ENCODE measurements at regions not wholly inside any gene's neighbourhood (a gene's known extent, or its start where the extent isn't known, plus 50 kb on each side); places are given as distances from the start of the nearest gene placed in this dataset.

DNA sequence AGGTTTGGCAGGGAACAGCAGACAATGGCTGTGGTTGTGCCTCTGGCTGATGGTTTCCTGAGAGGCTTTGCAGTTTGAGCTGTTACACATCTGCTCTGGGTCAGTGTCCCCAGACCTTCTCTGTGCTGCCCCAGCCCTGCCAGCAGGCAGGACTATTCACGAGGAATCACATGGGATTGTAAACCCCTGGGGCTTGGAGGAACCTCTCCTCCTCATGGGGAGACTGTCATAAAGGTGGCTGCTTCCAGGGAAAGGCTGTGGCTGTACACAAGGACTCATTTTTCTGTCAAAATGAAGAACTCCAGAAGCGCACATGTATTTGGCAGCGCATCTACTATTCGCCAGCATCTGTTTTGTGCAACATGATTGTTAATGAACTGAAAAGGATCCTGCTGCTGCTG lies 142.6 kb upstream of the CYP1B1 start:
- peaks cover 25% of the 10 kb centered on the region for H3K27me3 Mint-ChIP-seq
- H3K4me3 Mint-ChIP-seq, result no peak overlapping the region
- H3K27ac Mint-ChIP-seq, result no peak overlapping the region
- peaks cover 7% of the 10 kb centered on the region for H3K9me3 Mint-ChIP-seq
- DNase-seq, result no peak
- no peaks in the 10 kb centered on the region for H3K36me3 Mint-ChIP-seq (ENCODE audit: low read depth)
- POLR2A ChIA-PET, result no interaction called here
- H3K4me1 Mint-ChIP-seq, result peaks cover 36% of the 10 kb centered on the region
- CTCF ChIA-PET, result interaction anchor here (1.4 kb wide), 1 partner anchor 56 kb away, joined by 3 read pairs; no protein-coding TSS in a partner anchor

DNA sequence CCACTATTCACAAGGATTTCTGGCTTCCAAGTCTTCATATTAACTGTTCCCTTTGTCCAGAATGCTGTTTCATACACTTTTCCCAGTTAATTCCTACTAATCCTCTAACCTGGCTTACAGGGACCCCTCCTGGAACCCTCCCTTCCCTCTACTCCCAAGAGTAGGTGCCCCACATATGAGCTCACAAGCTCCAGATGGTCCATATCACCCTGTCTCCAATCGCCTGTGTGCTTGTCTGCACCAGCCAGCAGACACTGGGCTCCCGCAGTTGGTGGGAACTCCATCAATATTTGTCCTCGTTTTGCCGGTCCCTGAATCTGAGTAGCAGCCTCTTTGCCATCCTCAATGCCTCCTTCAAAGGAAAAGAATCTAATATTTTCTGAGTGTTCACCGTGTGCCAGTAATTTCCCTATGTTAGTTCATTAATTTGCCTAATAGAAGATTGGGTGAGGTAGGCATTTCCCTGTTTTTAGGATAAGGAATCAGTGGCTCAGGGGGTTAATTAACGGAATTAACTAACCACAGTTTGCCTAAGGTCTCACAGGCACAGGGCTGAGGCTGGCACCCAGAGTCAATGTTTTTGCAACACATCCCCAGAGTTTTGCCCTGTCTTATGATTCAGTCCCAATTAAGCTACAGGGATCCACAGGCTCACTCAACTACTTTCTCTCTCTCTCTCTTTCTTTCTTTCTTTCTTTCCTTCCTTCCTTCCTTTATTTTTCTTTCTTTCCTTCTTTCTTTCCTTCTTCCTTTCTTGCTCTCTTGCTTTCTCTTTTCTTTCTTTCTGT lies 141.6 kb upstream of the CYP1B1 start:
- Mint-ChIP-seq H3K27me3 (peaks cover 16% of the 10 kb centered on the region), H3K4me1 (peaks cover 42% of the 10 kb centered on the region), H3K9me3 (peaks cover 7% of the 10 kb centered on the region), H3K4me3 (no peak overlapping the region), H3K27ac (no peak overlapping the region), H3K36me3 (ENCODE audit: low read depth) (no peaks in the 10 kb centered on the region)
- CTCF ChIA-PET, result interaction anchor here (1.4 kb wide), 1 partner anchor 57 kb away, joined by 3 read pairs; no protein-coding TSS in a partner anchor
- POLR2A ChIA-PET, result no interaction called here
- DNase-seq, result no peak

DNA sequence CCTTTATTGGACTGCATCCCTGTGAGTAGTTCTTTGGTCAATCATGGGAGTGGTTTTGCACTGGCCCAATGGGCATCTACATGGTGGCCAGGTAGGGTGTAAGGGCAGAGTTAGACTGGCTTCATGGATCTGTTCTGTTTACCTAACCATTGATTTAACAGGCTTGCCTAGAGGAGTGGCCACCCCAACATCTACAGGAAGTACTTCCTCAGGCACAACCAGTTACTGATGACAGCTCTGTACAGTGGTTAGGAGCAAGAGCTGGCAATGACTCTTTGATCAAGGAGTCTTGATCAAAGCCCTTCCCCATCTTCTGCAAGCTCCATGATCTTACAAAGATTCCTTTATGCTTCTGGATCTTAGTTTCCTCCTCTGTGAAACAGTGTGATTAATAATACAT lies 140.9 kb upstream of the CYP1B1 start:
- H3K4me1 Mint-ChIP-seq, result peaks cover 43% of the 10 kb centered on the region
- no peak overlapping the region for H3K27ac Mint-ChIP-seq
- no peak for DNase-seq
- ChIA-PET POLR2A (no interaction called here), CTCF (no interaction called here)
- peaks cover 7% of the 10 kb centered on the region for H3K9me3 Mint-ChIP-seq
- H3K27me3 Mint-ChIP-seq, result peaks cover 16% of the 10 kb centered on the region
- H3K36me3 Mint-ChIP-seq (ENCODE audit: low read depth), result no peaks in the 10 kb centered on the region
- H3K4me3 Mint-ChIP-seq, result no peak overlapping the region

DNA sequence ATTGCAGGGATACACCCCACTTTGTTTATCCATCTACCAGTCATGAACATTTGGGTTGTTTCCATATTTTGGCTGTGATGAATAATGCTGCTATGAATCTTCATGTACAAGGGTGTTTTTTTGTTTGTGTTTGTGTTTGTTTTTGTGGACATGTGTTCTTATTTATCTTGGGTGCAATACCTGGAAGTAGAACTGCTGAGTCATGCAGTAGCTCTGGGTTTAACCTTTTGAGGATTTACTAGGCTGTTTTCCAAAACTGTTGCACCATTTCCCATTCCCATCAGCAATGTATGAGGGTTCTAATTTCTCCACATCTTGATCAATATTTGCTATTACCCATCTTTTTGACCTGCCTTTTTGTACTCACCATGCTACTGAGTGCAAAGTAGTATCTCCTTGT lies 140.0 kb upstream of the CYP1B1 start:
- Mint-ChIP-seq H3K9me3 (peaks cover 6% of the 10 kb centered on the region), H3K27me3 (peaks cover 19% of the 10 kb centered on the region), H3K4me1 (peaks cover 43% of the 10 kb centered on the region), H3K27ac (no peak overlapping the region), H3K4me3 (no peak overlapping the region), H3K36me3 (ENCODE audit: low read depth) (no peaks in the 10 kb centered on the region)
- DNase-seq, result no peak
- CTCF ChIA-PET, result interaction anchor here (0.7 kb wide), 1 partner anchor 58 kb away, joined by 3 read pairs; no protein-coding TSS in a partner anchor
- POLR2A ChIA-PET, result no interaction called here

DNA sequence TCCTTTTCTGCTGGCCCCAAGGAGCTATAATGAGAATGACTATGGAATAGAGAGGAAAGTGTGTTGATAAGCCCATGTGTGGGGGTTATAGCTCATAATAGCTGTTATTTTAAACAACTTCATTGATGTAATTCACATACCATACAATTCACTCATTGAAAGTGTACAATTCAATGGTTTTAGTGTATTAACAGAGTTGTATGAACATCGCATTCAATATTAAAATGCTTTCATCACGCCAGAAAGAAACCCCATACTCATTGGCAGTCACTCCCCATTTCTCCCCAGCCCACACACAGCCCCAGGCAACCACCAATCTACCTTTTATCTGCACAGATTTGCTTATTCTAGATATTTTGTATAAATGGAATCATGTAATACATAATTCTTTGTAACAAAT lies 139.6 kb upstream of the CYP1B1 start:
- ChIA-PET POLR2A (no interaction called here), CTCF (interaction anchor here (0.7 kb wide), 1 partner anchor 59 kb away, joined by 3 read pairs; no protein-coding TSS in a partner anchor)
- Mint-ChIP-seq H3K4me1 (peaks cover 43% of the 10 kb centered on the region), H3K9me3 (peaks cover 5% of the 10 kb centered on the region), H3K36me3 (ENCODE audit: low read depth) (no peaks in the 10 kb centered on the region), H3K27ac (no peak overlapping the region), H3K4me3 (no peak overlapping the region), H3K27me3 (peaks cover 19% of the 10 kb centered on the region)
- no peak for DNase-seq

DNA sequence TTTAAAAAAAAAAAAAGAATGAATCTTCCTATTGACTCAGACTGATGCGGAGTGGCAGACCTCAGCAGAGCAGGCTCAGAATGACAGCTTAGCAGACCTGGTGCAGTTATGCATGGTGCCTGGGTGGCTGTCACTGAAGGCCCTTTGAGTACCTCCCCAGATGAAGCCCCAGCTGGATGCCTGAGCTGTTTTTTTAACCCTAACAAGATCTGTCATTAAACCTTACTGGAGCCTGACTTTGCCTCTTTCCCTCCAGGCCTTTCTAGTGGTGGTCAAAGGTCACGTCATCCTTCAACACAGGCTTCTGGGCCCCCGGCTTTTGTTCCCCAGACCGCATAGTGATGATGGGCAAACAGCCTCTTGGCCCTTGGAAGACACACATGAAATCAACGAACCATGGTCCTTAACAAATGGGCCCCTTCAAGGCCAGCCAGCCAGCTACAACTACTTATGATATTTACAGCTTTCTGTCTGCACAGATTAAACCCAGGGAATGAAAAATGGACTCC lies 138.3 kb upstream of the CYP1B1 start:
- H3K27ac Mint-ChIP-seq, result peak overlapping the region; percentile 83
- ChIA-PET CTCF (interaction anchor here (0.7 to 1.1 kb wide), 2 partner anchors 60 to 137 kb away, joined by 3 read pairs; no protein-coding TSS in a partner anchor), POLR2A (interaction anchor here (1.0 kb wide), 1 partner anchor 537 kb away, joined by 4 read pairs; the partner anchor contains the start of gene SRSF7)
- H3K4me3 Mint-ChIP-seq, result no peak overlapping the region
- H3K27me3 Mint-ChIP-seq, result peaks cover 19% of the 10 kb centered on the region
- peaks cover 2% of the 10 kb centered on the region for H3K9me3 Mint-ChIP-seq
- H3K4me1 Mint-ChIP-seq, result peaks cover 43% of the 10 kb centered on the region
- peak; percentile 45 for DNase-seq
- H3K36me3 Mint-ChIP-seq (ENCODE audit: low read depth), result no peaks in the 10 kb centered on the region

DNA sequence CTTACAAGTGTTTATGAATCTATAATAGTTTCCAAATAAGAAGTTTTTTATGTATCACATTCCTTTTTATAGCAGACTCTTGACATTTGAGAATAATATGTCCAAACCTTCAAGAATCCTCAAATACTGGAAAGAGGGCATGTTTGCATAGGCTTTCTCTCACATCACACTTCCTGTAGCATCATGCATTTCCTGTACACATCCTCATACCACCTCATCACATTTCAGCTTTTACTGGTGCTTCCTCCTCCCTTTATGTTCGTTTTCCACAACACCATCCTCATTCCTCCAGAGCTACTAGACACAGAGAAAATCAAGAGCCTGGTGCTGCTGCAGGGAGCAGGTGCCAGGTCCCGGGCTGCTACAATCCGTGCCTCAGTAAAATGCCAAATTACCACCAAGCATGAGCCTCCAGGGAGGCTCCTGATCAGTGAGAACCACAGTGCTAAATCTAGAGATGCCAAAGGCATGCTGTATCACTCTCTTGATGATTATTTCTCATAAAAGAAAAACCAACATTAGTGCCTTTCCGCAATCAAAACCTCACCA lies 137.7 kb upstream of the CYP1B1 start:
- Mint-ChIP-seq H3K4me3 (no peak overlapping the region), H3K4me1 (peaks cover 43% of the 10 kb centered on the region), H3K36me3 (ENCODE audit: low read depth) (no peaks in the 10 kb centered on the region), H3K27ac (peak overlapping the region; percentile 83), H3K27me3 (peaks cover 15% of the 10 kb centered on the region), H3K9me3 (no peaks in the 10 kb centered on the region)
- CTCF ChIA-PET, result interaction anchor here (0.7 to 1.1 kb wide), 2 partner anchors 61 to 137 kb away, joined by 3 read pairs; no protein-coding TSS in a partner anchor
- POLR2A ChIA-PET, result interaction anchor here (1.0 kb wide), 1 partner anchor 538 kb away, joined by 4 read pairs; the partner anchor contains the start of gene SRSF7
- no peak for DNase-seq

DNA sequence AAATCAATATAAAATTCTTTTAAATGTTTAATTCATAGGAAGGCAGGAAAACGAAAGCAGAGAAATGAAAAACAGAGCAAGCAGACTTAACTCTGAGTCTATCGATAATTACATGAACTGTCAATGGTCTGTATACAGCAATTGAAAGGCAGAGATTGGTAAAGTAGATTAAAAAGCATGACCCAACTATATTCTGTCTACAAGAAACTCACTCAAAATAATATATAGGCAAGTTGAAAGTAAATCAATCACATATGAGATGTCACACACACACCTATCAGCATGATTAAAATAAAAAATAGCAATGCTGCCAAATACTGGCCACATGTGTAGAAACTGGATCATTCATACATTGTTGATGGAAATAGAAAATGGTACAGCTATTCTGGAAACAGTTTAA lies 136.4 kb upstream of the CYP1B1 start:
- ChIA-PET POLR2A (no interaction called here), CTCF (no interaction called here)
- H3K36me3 Mint-ChIP-seq (ENCODE audit: low read depth), result no peaks in the 10 kb centered on the region
- no peak for DNase-seq
- no peak overlapping the region for H3K4me3 Mint-ChIP-seq
- no peaks in the 10 kb centered on the region for H3K9me3 Mint-ChIP-seq
- H3K27ac Mint-ChIP-seq, result no peak overlapping the region
- H3K4me1 Mint-ChIP-seq, result peaks cover 38% of the 10 kb centered on the region
- H3K27me3 Mint-ChIP-seq, result peaks cover 19% of the 10 kb centered on the region

DNA sequence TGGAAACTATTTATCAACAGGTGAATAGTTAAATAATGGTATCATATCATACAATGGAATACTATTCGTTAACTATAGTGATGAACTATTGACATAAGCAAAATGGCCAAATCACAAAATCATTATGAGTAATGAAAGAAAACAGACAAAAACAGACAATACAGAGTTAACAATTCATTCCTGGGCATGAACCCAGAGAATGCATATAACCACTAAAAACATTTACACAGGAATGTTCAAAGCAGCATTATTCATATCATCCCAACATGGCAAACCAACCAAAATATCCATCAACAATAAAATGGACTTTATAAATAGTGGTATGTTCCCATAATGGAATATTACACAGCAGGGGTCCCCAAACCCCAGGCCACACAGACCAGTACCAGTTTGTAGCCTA lies 131.2 kb upstream of the CYP1B1 start:
- Mint-ChIP-seq H3K27ac (no peak overlapping the region), H3K4me3 (no peak overlapping the region), H3K27me3 (peaks cover 55% of the 10 kb centered on the region), H3K36me3 (ENCODE audit: low read depth) (no peaks in the 10 kb centered on the region), H3K4me1 (no peaks in the 10 kb centered on the region), H3K9me3 (no peaks in the 10 kb centered on the region)
- ChIA-PET CTCF (no interaction called here), POLR2A (no interaction called here)
- no peak for DNase-seq

DNA sequence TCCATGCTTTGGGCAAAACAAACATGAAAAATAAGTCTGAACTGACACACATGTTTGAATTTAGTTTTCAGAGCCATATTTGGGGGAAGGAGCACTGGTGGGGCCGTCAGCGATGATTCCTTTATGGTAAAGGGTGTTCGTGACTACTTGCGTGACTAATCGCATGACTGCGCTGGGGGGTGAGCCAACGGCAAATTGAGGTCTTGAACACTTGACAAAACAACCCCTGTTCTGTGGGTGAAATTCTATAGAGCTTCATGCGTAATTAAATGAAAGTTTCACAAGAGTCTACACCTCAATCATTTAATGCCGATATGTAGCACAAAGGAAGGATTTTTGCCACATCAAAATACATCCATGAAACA lies 127.5 kb upstream of the CYP1B1 start:
- Mint-ChIP-seq H3K27ac (no peak overlapping the region), H3K36me3 (ENCODE audit: low read depth) (no peaks in the 10 kb centered on the region), H3K4me1 (no peaks in the 10 kb centered on the region), H3K9me3 (no peaks in the 10 kb centered on the region), H3K4me3 (no peak overlapping the region), H3K27me3 (peaks cover 56% of the 10 kb centered on the region)
- POLR2A ChIA-PET, result no interaction called here
- CTCF ChIA-PET, result no interaction called here
- DNase-seq, result no peak

DNA sequence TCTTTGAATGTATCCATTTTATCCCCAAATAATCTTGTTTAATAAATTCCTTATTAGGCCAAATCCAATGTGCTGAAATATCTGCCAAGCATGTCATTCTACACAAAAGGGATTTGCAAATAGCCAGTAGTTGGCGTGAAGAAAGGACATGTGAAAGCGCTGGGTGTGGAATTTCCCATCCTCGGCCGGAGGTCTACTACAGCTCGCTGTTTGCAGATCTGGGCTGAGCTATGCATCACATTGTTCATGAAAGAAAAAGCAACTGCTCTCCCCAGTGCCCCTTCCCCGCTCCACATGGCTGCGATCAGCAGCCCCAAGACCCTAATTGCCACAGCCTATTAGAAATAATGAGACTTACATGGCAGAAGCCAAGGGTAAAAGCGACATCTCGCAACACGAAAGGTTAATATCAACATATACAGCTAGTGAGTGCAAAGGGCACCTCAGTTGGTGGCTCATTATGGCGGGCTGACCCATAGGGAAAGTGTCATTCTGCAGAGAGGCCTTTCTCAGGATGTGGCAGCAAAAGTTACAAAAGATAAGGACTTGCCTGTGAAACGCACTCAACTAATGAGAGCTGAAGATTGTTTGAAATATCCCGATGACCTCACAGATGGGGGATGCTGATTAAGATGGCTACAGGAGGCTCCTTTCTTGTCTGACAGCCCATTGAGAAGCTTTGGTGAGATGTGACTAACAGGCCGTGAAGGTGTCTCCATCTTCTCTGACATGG lies 126.9 kb upstream of the CYP1B1 start:
- no peak for DNase-seq
- POLR2A ChIA-PET, result no interaction called here
- Mint-ChIP-seq H3K27me3 (peaks cover 52% of the 10 kb centered on the region), H3K4me3 (no peak overlapping the region), H3K36me3 (ENCODE audit: low read depth) (no peaks in the 10 kb centered on the region), H3K9me3 (no peaks in the 10 kb centered on the region), H3K4me1 (no peaks in the 10 kb centered on the region), H3K27ac (no peak overlapping the region)
- CTCF ChIA-PET, result no interaction called here

DNA sequence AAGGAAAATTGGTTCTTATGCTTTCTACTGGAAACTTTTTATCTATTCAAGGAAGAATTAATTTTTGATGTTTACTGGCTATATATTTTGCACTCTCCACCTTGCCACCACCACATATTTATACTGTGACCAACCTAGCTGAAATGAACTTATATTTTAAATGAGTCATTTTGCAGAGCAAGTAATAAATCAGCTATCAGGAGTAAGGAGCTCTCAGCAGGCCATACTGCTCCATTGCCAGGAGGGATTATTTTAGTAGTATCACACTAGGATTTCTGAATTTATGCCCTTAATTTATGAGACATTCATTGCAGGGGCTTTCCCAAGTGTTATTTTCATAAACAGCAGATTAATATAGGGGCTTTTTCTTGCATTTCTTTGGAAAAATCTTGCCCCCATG lies 125.8 kb upstream of the CYP1B1 start:
- CTCF ChIA-PET, result no interaction called here
- Mint-ChIP-seq H3K36me3 (ENCODE audit: low read depth) (no peaks in the 10 kb centered on the region), H3K27me3 (peaks cover 45% of the 10 kb centered on the region), H3K4me3 (no peak overlapping the region), H3K27ac (no peak overlapping the region), H3K4me1 (no peaks in the 10 kb centered on the region), H3K9me3 (no peaks in the 10 kb centered on the region)
- no peak for DNase-seq
- POLR2A ChIA-PET, result no interaction called here

DNA sequence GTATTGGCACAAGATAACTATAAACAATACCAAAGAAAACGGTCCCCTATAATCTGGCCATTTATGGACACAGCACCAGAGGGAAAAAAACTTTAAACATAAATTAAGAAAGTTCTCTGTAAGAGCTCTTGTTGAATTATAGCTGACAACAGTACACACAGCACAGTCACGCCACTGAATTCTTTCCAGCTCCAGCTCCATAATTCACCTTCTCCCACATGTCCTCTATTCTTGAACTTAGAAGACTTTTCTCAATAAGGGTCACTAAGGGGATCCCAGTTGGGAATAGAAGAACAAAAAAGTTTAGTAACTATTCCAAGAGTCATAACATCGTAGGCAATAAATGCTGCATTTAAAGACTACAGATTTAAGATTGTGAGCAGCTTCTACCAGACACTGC lies 124.6 kb upstream of the CYP1B1 start:
- peaks cover 41% of the 10 kb centered on the region for H3K27me3 Mint-ChIP-seq
- H3K4me3 Mint-ChIP-seq, result no peak overlapping the region
- H3K27ac Mint-ChIP-seq, result no peak overlapping the region
- no peaks in the 10 kb centered on the region for H3K9me3 Mint-ChIP-seq
- H3K4me1 Mint-ChIP-seq, result no peaks in the 10 kb centered on the region
- ChIA-PET CTCF (no interaction called here), POLR2A (no interaction called here)
- H3K36me3 Mint-ChIP-seq (ENCODE audit: low read depth), result no peaks in the 10 kb centered on the region
- DNase-seq, result no peak

Data from activated CD4-positive, alpha-beta memory T cell treated with anti-CD3 and anti-CD28 coated beads, Interleukin-2, amount 10 ng/mL, durations not matched to agents 7 days and 5 days (primary cell).